HG02840 (cell line): ENCODE measurements at regions not wholly inside any gene's neighbourhood (a gene's known extent, or its start where the extent isn't known, plus 50 kb on each side); places are given as distances from the start of the nearest gene placed in this dataset.
"Not testable (repeated sequence)": the region's sequence is repeated elsewhere in the genome, so short reads cannot be mapped to it uniquely, and the experiment has no call there.

Source experiments
- ATAC-seq: cut with Tn5 transposase; IDR thresholded peaks from one replicate; pipeline ENCODE4 v1.9.1; 2021; ENCODE audit warnings: mild to moderate bottlenecking, moderate library complexity, moderate number of reproducible peaks; ENCODE audit not compliant: unreplicated experiment, low FRiP score

DNA sequence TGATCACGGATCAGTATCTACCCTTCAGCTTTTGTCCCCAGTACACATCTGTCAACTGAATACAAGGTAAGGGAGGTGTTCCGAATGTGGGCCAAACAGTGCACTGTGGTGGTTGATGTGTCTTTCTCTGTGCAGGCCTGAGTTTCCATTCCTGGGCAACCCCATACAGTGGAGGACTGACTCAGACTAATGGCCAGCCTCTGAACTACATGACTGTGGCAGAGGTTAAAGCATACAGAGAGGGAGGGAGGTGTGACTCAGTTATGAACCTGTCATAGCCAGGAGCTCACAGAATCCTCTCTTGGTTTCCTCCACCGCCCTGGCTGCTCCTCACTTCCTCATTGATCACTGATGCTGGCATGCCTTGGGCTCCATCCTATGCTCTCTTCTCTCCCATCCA lies 136.4 kb upstream of the TAS2R1 start:
- ATAC-seq, result no peak

DNA sequence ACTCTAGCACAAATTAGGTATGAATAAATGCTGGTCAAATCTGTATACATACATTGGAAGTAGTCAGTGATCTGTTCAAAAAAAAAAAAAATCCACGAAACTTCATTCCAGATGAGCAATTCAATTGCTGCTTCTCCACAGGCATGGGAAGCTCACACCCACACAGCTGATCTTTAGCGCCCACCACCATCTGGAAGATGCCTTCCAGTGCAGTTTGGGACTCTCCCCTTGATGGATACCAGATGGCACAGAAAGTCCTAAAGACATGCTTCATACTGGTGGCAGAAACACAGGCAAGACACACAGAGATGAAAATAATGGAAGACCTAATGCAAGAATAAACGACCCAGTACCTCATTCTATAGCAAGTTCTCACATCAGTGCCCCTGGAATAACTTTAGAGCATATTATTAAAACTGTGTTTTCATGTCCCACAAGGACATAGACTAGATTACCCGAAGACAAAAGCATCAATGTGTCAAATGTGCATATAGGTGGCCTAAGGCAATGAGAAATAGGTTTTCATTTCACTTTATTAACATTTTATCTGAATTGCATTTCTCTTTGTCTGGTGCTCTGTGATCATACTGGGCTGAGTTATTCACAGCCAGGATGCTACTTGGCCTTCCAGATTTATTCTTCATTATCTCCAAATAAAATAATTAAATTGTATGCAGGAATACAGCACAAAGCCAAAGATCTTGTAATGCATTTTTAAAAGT lies 135.4 kb upstream of the TAS2R1 start:
- no peak for ATAC-seq

DNA sequence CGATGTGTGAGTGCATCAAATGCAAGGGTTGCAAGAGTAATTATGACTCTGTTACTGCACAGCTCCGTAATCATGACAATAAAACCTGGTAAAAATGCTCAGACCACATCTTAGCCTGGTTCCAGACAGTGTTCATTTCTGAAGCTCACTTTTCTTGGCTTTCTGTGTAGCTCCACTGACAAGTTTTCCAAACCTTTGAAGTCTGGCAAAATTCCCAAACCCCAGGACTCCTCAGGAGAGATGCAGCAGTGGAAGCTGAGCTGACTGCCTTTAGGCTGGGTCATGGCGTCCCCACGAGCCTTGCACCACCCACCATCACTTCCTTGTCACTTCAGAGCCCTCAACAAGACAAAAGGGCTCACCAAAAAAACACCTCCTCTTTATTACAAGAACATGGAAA lies 131.6 kb upstream of the TAS2R1 start:
- ATAC-seq, result no peak

- not testable (repeated sequence) for ATAC-seq
These were observed 122.5 kb upstream of the TAS2R1 start for GRCh38 chr5:9752670-9753069.

GRCh38 chr5:9743507-9743906 lies 113.4 kb upstream of the TAS2R1 start:
- ATAC-seq, result no peak

GRCh38 chr5:9742848-9743247 lies 112.7 kb upstream of the TAS2R1 start:
- no peak for ATAC-seq

DNA sequence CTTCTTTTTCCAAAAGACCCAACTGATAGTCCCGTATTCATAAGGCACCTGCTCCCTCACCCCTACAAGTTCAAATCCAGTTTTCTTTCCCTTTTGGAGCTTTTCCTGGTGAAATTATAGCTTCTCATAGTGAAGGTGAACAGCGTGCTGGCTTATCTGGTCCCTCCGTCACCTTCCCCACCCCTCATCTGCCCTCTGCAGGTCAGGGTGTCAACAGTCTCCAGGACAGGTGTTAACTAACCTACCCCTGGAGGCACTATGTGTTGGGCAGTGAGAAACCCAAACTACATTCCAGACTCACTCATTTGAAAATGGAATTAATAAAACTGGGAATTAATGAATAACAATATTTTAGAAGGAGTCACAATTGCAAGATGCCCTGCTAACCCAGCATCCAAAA lies 109.0 kb upstream of the TAS2R1 start:
- no peak for ATAC-seq

DNA sequence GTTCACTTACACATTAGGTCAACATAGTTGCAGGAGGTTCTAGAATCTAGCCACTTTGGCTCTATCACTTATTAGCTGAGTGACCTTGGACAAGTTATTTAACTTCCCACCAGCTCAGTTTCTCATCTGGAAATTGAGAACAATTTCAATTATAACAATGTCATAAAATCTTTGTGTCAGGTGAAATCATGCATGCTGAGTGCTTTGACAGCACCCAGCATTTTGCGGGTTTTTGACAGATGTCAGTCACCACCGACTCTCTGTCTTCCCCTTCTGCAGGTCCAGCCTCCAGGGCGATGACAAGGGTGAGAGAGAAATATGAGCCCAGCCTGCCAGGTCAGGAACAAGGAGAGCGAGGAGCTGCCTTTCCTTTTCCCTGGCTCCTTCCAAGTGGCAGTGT lies 107.1 kb upstream of the TAS2R1 start:
- ATAC-seq, result no peak

DNA sequence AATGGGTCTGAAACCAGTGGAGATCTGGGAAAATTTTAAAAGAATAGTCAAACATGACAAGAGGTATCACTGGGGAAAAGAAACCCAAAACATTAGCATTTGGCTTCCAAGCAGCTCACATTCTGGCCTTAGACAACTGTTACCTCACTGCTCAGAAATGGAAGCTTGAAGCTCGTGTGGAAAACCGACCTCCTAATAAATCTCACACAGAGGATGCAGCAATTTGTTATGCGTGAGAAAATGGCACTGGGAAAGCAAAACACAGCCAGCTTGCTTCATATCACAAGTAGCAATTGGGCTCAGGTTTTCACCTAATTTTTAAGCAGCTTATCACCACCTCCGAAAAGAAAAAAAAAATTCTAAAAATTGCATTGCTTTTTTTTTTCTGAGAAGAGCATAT lies 103.3 kb upstream of the TAS2R1 start:
- ATAC-seq, result no peak

DNA sequence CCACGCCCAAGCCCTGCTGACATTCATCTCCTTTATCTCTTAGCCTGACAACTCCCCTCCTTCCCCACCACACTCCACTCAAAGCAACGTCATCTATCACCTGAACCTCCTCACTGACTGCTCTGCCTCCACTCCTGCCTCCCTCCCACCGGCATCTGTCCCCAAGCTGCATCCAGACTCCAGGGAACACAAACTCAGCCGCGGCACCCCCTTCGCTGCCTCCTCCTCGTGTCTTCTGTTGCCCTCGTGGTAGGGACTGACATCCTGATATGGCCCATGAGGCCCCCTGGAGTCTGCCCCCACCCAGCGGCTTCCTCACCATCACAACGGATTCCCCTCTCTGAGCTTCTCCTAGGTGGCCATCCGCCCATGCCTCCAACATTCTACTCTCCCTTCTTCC lies 101.0 kb upstream of the TAS2R1 start:
- no peak for ATAC-seq

DNA sequence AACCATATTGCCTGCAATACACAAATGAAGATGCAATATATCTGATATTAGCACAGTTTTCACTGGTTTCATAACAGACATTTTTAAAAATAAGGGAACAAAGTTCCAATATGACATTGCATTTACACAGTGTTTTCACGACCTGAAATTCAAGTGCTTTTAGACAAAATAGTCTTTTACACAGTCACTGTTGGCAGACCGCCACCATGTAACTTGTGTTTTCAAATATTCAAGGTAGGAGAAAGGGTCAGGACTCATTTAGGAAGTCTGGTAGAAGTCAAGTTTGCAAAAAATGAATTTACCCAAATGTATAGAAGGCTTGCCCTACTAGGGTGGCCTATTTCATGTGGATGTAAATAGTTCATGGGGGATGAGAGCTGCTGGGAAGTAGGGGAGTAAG lies 98.1 kb upstream of the TAS2R1 start:
- ATAC-seq, result no peak

GRCh38 chr5:9726931-9727330 lies 96.8 kb upstream of the TAS2R1 start:
- no peak for ATAC-seq

GRCh38 chr5:9725265-9725664 lies 95.1 kb upstream of the TAS2R1 start:
- not testable (repeated sequence) for ATAC-seq

DNA sequence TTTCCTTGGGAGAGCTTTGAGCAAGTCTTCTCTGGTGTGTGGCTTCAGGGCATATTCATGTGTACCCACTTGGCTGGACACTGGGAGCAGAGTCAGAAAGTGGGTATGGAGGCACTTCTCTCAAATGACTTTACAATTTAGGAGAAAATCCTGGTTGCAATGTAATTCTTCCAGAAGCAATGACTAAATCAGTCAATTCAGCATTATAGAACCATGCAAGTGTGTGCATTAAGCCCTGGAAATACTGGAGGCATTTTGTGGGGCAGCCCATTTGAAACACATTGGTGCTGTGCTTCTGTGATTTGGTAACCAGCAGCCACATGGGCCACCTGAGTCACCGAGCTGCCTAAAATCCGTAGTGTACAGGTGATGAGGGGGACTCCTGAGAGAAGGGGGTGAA lies 94.6 kb upstream of the TAS2R1 start:
- no peak for ATAC-seq

DNA sequence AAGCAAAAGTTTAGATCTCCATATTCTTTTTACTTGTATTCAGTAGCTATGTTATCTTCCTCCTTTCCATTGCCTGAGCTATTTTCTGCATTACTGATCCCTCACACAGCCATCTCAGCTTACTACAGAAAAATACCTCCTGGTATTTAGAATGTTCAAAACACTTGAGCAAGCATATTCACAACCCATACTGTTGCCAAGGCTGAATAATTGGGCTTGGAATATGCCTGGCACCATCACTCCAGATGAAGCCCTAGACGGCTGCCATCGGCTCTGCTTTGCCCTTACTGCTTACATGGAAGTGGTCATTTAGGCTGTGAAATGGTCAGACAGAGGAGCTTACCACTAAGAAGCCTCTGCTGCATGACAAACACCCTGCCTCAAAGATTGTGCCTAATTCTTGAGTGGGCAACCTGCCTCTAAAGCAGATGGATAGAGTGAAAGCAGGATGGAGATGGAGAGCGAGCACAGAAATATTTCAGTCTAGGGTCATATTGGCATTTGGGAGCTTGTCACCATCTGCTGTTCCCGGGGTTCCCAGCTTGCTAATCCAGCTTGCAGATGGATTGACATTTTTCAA lies 92.5 kb upstream of the TAS2R1 start:
- no peak for ATAC-seq

DNA sequence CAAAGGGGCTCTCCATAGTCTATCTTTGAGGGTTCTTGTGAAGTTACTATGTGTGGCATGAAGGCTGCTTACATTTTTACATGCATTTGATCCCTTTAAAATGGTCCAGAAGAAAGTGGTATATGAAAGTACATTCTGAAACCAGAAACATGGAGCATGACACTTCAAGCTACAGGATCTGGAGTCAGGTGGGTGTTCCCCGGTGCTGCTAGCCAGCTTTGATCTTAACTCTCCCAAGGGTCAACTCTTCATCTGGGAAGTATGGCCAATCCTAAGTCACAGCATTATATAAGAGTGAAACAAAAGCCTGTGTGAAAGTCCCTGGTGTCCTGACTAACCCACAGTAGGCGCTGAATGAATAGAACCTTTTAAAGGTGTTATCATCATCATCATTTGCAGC lies 91.0 kb upstream of the TAS2R1 start:
- no peak for ATAC-seq

DNA sequence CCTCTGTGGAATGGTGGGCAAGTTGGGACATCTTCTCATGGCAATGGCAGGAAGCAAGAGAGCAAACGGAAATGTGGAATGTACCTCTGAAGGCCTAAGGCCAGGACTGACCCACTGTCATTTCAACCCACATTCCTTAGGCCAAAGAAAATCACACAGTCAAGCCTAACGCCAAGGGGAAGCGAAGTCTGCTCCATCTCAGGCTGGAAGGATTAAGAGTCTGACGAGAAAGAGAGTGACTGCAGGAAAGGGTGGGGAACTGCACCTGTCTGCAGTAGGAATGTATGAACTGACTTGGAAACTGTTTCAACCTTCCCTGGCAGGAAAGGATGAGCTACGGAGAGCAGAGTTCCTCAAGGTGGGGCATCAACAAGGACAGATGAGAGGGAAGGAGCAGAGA lies 90.2 kb upstream of the TAS2R1 start:
- no peak for ATAC-seq

- ATAC-seq, result peak; percentile 63
These were observed 86.7 kb upstream of the TAS2R1 start for GRCh38 chr5:9716838-9717281.

DNA sequence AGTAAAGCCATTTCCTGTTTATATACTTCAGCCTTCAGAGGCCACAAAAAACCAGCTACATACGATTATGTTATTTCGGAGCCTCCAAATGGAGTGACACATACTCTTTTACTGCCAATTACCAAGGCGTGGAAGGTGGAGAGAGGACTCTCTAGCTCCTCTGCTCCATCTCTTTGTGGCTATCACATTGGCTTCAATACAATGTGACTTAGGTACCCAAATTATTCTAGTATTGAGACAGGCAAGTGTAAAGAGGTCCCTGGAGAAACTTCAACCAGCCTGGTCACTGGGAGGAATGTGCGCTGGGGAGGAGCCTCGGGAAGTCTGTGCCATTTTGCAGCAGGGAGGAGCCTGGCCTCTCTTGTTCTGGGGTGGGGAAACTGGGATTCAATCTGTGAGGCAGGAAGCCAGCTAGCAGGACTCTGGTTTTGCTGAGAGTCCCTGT lies 85.8 kb upstream of the TAS2R1 start:
- ATAC-seq, result no peak

GRCh38 chr5:9713959-9714586 lies 83.9 kb upstream of the TAS2R1 start:
- no peak for ATAC-seq

GRCh38 chr5:9713356-9713755 lies 83.2 kb upstream of the TAS2R1 start:
- ATAC-seq, result no peak

DNA sequence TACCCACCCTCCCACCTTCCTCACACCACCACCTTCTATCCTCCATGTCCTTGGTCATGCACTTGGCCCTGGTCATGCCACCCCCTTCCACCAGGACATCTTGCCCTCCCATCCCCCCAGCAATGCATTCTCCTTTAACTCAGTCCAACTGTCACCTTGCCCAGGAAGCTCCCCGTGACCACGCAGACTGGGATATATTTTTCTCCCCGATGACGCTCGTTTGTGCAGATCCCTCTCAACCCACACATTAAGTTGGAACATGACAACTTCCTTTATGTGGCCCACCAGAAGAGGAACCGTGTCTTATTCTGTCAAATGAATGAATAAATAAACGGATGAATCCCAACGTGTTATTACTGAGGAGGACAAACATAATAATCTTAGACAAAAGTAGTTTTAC lies 82.8 kb upstream of the TAS2R1 start:
- ATAC-seq, result no peak
